H1 (cell line): ENCODE measurements at regions not wholly inside any gene's neighbourhood (a gene's known extent, or its start where the extent isn't known, plus 50 kb on each side); places are given as distances from the start of the nearest gene placed in this dataset.

ENCODE experiments used
- EZH2 ChIP-seq: fragments of 200-600 bp; sonication (generic); IDR thresholded peaks from 2 replicates; pipeline ENCODE4 v1.7.1; 2012; ENCODE audit warnings: low read depth, mild to moderate bottlenecking, moderate library complexity, low read length, inconsistent platforms; ENCODE audit not compliant: severe bottlenecking
- GABPA ChIP-seq: IDR thresholded peaks from 2 replicates; pipeline ENCODE4 v1.6.1; 2011; ENCODE audit warnings: mild to moderate bottlenecking, low read length, moderate library complexity, borderline replicate concordance; ENCODE audit not compliant: insufficient read depth
- POLR2AphosphoS5 ChIP-seq: IDR thresholded peaks from 2 replicates; pipeline ENCODE4 v1.6.1; 2011; ENCODE audit warnings: low read depth, low read length
- TF ChIP-seq, protein P1 (sequence below), 3 experiments: IDR thresholded peaks; 1 replicate in 2 of 3; 2 replicates in 1 of 3; pipeline versions ENCODE4 v1.5.1 to v1.6.1; 2011; ENCODE audit warnings: low read length in 3 of 3, mild to moderate bottlenecking in 3 of 3, inconsistent platforms in 2 of 3, low read depth in 1 of 3, moderate library complexity in 1 of 3; ENCODE audit not compliant: insufficient read depth in 1 of 3; ENCODE audit errors: control extremely low read depth in 1 of 3

DNA sequence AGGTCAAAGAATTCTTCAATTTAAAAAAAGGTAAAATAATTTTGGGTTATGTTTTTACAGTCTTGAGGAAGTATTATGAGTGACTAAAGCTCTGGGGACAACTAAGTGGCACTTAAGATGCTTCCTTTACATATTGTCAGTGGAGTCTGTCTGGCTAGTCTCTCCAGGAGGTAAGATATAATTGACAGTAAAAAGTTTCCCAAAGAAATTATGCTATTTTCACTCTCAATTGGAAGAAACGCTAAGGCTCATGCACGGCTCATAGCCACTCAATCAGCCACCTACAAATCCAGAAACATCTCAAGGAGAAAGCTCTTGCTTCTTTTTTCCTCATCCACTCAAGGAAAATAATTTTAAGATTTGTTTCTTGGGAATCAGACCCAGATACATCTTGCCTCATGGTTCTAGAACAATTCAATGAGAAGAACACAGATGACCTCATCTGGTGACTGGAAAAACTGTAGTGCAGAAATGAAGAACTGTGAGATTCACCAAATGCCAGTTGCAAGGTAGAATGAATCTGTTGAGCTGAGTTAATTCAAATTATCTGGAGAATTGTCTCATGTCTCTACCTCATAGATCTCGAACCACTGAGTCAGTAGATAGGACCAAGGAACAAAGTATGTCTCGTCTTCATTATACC lies 252.9 kb downstream of the TPBG start:
- no peak for TF ChIP-seq POLR2AphosphoS5
- TF ChIP-seq EZH2: no peak
- no peak for TF ChIP-seq GABPA
- TF ChIP-seq, protein P1, sequence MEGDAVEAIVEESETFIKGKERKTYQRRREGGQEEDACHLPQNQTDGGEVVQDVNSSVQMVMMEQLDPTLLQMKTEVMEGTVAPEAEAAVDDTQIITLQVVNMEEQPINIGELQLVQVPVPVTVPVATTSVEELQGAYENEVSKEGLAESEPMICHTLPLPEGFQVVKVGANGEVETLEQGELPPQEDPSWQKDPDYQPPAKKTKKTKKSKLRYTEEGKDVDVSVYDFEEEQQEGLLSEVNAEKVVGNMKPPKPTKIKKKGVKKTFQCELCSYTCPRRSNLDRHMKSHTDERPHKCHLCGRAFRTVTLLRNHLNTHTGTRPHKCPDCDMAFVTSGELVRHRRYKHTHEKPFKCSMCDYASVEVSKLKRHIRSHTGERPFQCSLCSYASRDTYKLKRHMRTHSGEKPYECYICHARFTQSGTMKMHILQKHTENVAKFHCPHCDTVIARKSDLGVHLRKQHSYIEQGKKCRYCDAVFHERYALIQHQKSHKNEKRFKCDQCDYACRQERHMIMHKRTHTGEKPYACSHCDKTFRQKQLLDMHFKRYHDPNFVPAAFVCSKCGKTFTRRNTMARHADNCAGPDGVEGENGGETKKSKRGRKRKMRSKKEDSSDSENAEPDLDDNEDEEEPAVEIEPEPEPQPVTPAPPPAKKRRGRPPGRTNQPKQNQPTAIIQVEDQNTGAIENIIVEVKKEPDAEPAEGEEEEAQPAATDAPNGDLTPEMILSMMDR (IDR thresholded peaks at IDR 0.05; ENCODE audit: control extremely low read depth in 1 of 3, insufficient read depth in 1 of 3, low read depth in 1 of 3, low read length in 3 of 3): no peak
